Peyer's patch (tissue), 4 donors: ENCODE measurements at regions not wholly inside any gene's neighbourhood (a gene's known extent, or its start where the extent isn't known, plus 50 kb on each side); places are given as distances from the start of the nearest gene placed in this dataset.

Experiments
- CTCF ChIP-seq, 6 experiments: fragments of 450-650 bp in 4 of 6; fragments of 200-600 bp in 2 of 6; sonication (generic) in 1 of 6; IDR thresholded peaks; one replicate each; pipeline ENCODE4 v1.5.1; 2017 to 2019; ENCODE audit warnings: antibody characterized with exemption in 6 of 6, mild to moderate bottlenecking in 3 of 6, moderate library complexity in 1 of 6
- POLR2A ChIP-seq, 2 donors: fragments of 450-650 bp; IDR thresholded peaks; one replicate each; pipeline ENCODE4 v1.5.1; 2017; ENCODE audit warnings: antibody characterized with exemption in 2 of 2, mild to moderate bottlenecking in 2 of 2, moderate library complexity in 2 of 2

GRCh38 chr6:142548566-142548965 is 246.8 kb downstream of the ADGRG6 start:
- TF ChIP-seq CTCF (IDR thresholded peaks at IDR 0.05): no peak
- TF ChIP-seq POLR2A (IDR thresholded peaks at IDR 0.05): no peak
